H1 (cell line): ENCODE measurements at regions not wholly inside any gene's neighbourhood (a gene's known extent, or its start where the extent isn't known, plus 50 kb on each side); places are given as distances from the start of the nearest gene placed in this dataset.

Experiments
- CTCF ChIA-PET: fragments of 300-600 bp; sonication (Branson Sonifier 250); formaldehyde crosslinking; loops from one replicate; lab custom pipeline; 2021; ENCODE audit not compliant: partially characterized antibody; lab: Charles Lee
- POLR2A ChIA-PET: fragments of 300-600 bp; sonication (Branson Sonifier 250); formaldehyde crosslinking; loops from one replicate; lab custom pipeline; 2021; ENCODE audit warnings: inconsistent platforms; ENCODE audit not compliant: partially characterized antibody; lab: Charles Lee
- DNase-seq, 2 experiments: peaks; one replicate each; pipeline versions ENCODE4 v3.0.0 to v3.0.0-alpha.2; 2010 to 2022; ENCODE audit warnings: low spot score in 2 of 2, low read depth in 1 of 2, mixed read lengths in 1 of 2
- FAIRE-seq: peaks from 2 replicates; lab custom pipeline; 2011; peaks lifted over from hg19 to GRCh38; lab: Jason Lieb, UNC
- H2AFZ ChIP-seq: 2 replicates; pipeline ENCODE4 v1.8.1; 2012; ENCODE audit warnings: low read length, inconsistent platforms
- H2AK5ac ChIP-seq: 2 replicates; pipeline ENCODE4 v1.6.1; 2013; ENCODE audit warnings: low read depth, low read length
- H2BK120ac ChIP-seq: replicated peaks from 2 replicates; pipeline ENCODE3; 2013; ENCODE audit warnings: low read depth, low read length, inconsistent platforms
- H2BK12ac ChIP-seq: 2 replicates; pipeline ENCODE4 v1.6.1; 2013; ENCODE audit warnings: low read depth, low read length
- H2BK15ac ChIP-seq: 2 replicates; pipeline ENCODE4 v1.6.1; 2013; ENCODE audit warnings: low read length
- H2BK20ac ChIP-seq: 2 replicates; pipeline ENCODE4 v1.6.1; 2013; ENCODE audit warnings: low read length
- H2BK5ac ChIP-seq: 2 replicates; pipeline ENCODE4 v1.6.1; 2013; ENCODE audit warnings: low read depth, low read length
- H3K14ac ChIP-seq: 2 replicates; pipeline ENCODE4 v1.6.1; 2013; ENCODE audit warnings: inconsistent platforms; ENCODE audit not compliant: insufficient read length
- H3K18ac ChIP-seq: 2 replicates; pipeline ENCODE4 v1.6.1; 2013; ENCODE audit warnings: low read length; ENCODE audit errors: extremely low read depth
- H3K23ac ChIP-seq: 2 replicates; pipeline ENCODE4 v1.6.1; 2013; ENCODE audit warnings: inconsistent platforms; ENCODE audit not compliant: insufficient read length
- H3K23me2 ChIP-seq: 2 replicates; pipeline ENCODE4 v1.6.1; 2013; ENCODE audit warnings: low read depth, low read length
- H3K27ac ChIP-seq: 2 replicates; pipeline ENCODE4 v1.6.1; 2011; ENCODE audit warnings: low read depth, low read length, inconsistent platforms
- H3K27me3 ChIP-seq, 4 experiments: replicated peaks in 1 of 4; 1 replicate in 1 of 4; 2 replicates in 3 of 4; pipeline versions ENCODE4 v1.6.1 to v1.8.1; 2011 to 2013; ENCODE audit warnings: low read length in 3 of 4, mild to moderate bottlenecking in 3 of 4, inconsistent platforms in 2 of 4, mixed read lengths in 2 of 4, moderate library complexity in 1 of 4; ENCODE audit not compliant: control insufficient read depth in 3 of 4, insufficient read depth in 3 of 4; ENCODE audit errors: extremely low read depth in 1 of 4
- H3K36me3 ChIP-seq, 4 experiments: 2 replicates each; pipeline versions ENCODE4 v1.6.1 to v1.8.1; 2011 to 2013; ENCODE audit warnings: mild to moderate bottlenecking in 4 of 4, low read length in 3 of 4, moderate library complexity in 2 of 4, control low read depth in 1 of 4, inconsistent platforms in 1 of 4; ENCODE audit not compliant: insufficient read depth in 4 of 4, control insufficient read depth in 2 of 4
- H3K4ac ChIP-seq: replicated peaks from 2 replicates; pipeline ENCODE3; 2013; ENCODE audit warnings: low read length, low read depth, mixed read lengths, inconsistent platforms; ENCODE audit not compliant: insufficient read length
- H3K4me1 ChIP-seq, 4 experiments: replicated peaks in 1 of 4; 1 replicate in 1 of 4; 2 replicates in 3 of 4; pipeline versions ENCODE4 v1.6.1 to v1.8.1; 2011 to 2013; ENCODE audit warnings: low read length in 3 of 4, inconsistent platforms in 2 of 4, mixed read lengths in 1 of 4; ENCODE audit not compliant: insufficient read depth in 4 of 4, control insufficient read depth in 3 of 4
- H3K4me2 ChIP-seq, 2 experiments: 2 replicates each; pipeline versions ENCODE4 v1.6.1 to v1.8.1; 2011 to 2013; ENCODE audit warnings: low read depth in 2 of 2, low read length in 2 of 2, control low read depth in 1 of 2, inconsistent platforms in 1 of 2, mild to moderate bottlenecking in 1 of 2; ENCODE audit not compliant: insufficient read depth in 1 of 2
- H3K4me3 ChIP-seq, 4 experiments: fragments of 200-600, 300-600 bp in 1 of 4; sonication (generic), shearing (Covaris generic), sonication (Bioruptor Twin) in 1 of 4; 2 replicates each; pipeline versions ENCODE4 v1.5.1 to v1.8.1; 2011 to 2016; ENCODE audit warnings: low read length in 4 of 4, low read depth in 3 of 4, control low read depth in 2 of 4, inconsistent platforms in 2 of 4, mild to moderate bottlenecking in 2 of 4, mixed read lengths in 1 of 4, moderate library complexity in 1 of 4; ENCODE audit not compliant: insufficient read depth in 2 of 4; ENCODE audit errors: extremely low read depth in 1 of 4
- H3K56ac ChIP-seq: replicated peaks from 2 replicates; pipeline ENCODE3; 2013; ENCODE audit warnings: low read depth, mild to moderate bottlenecking, mixed read lengths, low read length, inconsistent platforms; ENCODE audit not compliant: insufficient read length
- H3K79me1 ChIP-seq: 2 replicates; pipeline ENCODE4 v1.6.1; 2013; ENCODE audit warnings: low read depth, low read length, control low read depth
- H3K79me2 ChIP-seq, 2 experiments: 2 replicates each; pipeline versions ENCODE4 v1.6.1 to v1.8.1; 2012 to 2013; ENCODE audit warnings: low read length in 2 of 2, mild to moderate bottlenecking in 2 of 2, inconsistent platforms in 1 of 2; ENCODE audit not compliant: insufficient read depth in 2 of 2, control insufficient read depth in 1 of 2
- H3K9ac ChIP-seq, 4 experiments: replicated peaks in 1 of 4; 1 replicate in 1 of 4; 2 replicates in 3 of 4; pipeline versions ENCODE4 v1.6.1 to v1.8.1; 2011 to 2013; ENCODE audit warnings: low read depth in 3 of 4, low read length in 3 of 4, control low read depth in 2 of 4, mild to moderate bottlenecking in 2 of 4, moderate library complexity in 2 of 4, inconsistent platforms in 1 of 4; ENCODE audit errors: extremely low read depth in 1 of 4
- H3K9me3 ChIP-seq, 2 experiments: 2 replicates each; pipeline versions ENCODE4 v1.6.1 to v1.8.1; 2012 to 2013; ENCODE audit warnings: mild to moderate bottlenecking in 2 of 2, moderate library complexity in 2 of 2, control low read depth in 1 of 2, inconsistent platforms in 1 of 2, low read depth in 1 of 2, low read length in 1 of 2, mixed read lengths in 1 of 2; ENCODE audit not compliant: insufficient read depth in 2 of 2
- H4K20me1 ChIP-seq, 2 experiments: replicated peaks in 1 of 2; 2 replicates each; pipeline versions ENCODE3 to v1.8.1; 2011 to 2013; ENCODE audit warnings: inconsistent platforms in 2 of 2, low read length in 2 of 2, mild to moderate bottlenecking in 1 of 2; ENCODE audit not compliant: insufficient read depth in 2 of 2, control insufficient read depth in 1 of 2
- H4K5ac ChIP-seq: 2 replicates; pipeline ENCODE4 v1.6.1; 2013; ENCODE audit warnings: low read length, low read depth, mixed read lengths, inconsistent platforms; ENCODE audit not compliant: insufficient read length
- H4K8ac ChIP-seq: 2 replicates; pipeline ENCODE4 v1.8.0; 2013; ENCODE audit warnings: mild to moderate bottlenecking, moderate library complexity, low read length, inconsistent platforms; ENCODE audit not compliant: insufficient read depth; ENCODE audit errors: extremely low read depth
- H4K91ac ChIP-seq: replicated peaks from 2 replicates; pipeline ENCODE3; 2013; ENCODE audit warnings: low read length, mixed read lengths, inconsistent platforms; ENCODE audit not compliant: insufficient read length
- ATF2 ChIP-seq: IDR thresholded peaks from 2 replicates; pipeline ENCODE4 v1.6.1; 2012; ENCODE audit warnings: low read length, inconsistent platforms
- CHD2 ChIP-seq: IDR thresholded peaks from 2 replicates; pipeline ENCODE4 v1.6.1; 2012; ENCODE audit warnings: low read length, improper control_type of control experiment
- GABPA ChIP-seq: IDR thresholded peaks from 2 replicates; pipeline ENCODE4 v1.6.1; 2011; ENCODE audit warnings: mild to moderate bottlenecking, low read length, moderate library complexity, borderline replicate concordance; ENCODE audit not compliant: insufficient read depth
- GTF2F1 ChIP-seq: IDR thresholded peaks from 2 replicates; pipeline ENCODE4 v1.6.1; 2012; ENCODE audit warnings: low read depth, low read length, improper control_type of control experiment, borderline replicate concordance
- HDAC6 ChIP-seq: IDR thresholded peaks from one replicate; pipeline ENCODE4 v1.7.1; 2012; ENCODE audit warnings: low read depth, mild to moderate bottlenecking, inconsistent platforms, low read length, moderate library complexity
- KDM5A ChIP-seq: fragments of 200-600 bp; IDR thresholded peaks from 2 replicates; pipeline ENCODE4 v1.7.1; 2012; ENCODE audit warnings: mild to moderate bottlenecking, low read length, inconsistent platforms, mixed read lengths
- RAD21 ChIP-seq, 2 experiments: IDR thresholded peaks in 1 of 2; conservative IDR thresholded peaks in 1 of 2; 2 replicates each; pipeline ENCODE4 v1.6.1; 2011; ENCODE audit warnings: low read depth in 2 of 2, low read length in 2 of 2, improper control_type of control experiment in 1 of 2, inconsistent platforms in 1 of 2, mild to moderate bottlenecking in 1 of 2, moderate library complexity in 1 of 2
- RFX5 ChIP-seq: IDR thresholded peaks from 2 replicates; pipeline ENCODE4 v1.6.1; 2011; ENCODE audit warnings: low read depth, low read length, improper control_type of control experiment, borderline replicate concordance
- RNF2 ChIP-seq: fragments of 200-900, 300-1000 bp; sonication (generic); IDR thresholded peaks from 2 replicates; pipeline ENCODE4 v1.7.1; 2016; ENCODE audit warnings: borderline replicate concordance, low read depth, mild to moderate bottlenecking, antibody characterized with exemption, low read length; ENCODE audit not compliant: poor library complexity, severe bottlenecking; ENCODE audit errors: missing control alignments
- SIRT6 ChIP-seq: IDR thresholded peaks from one replicate; pipeline ENCODE4 v1.7.1; 2012; ENCODE audit warnings: low read length, inconsistent platforms
- SP2 ChIP-seq: IDR thresholded peaks from 2 replicates; pipeline ENCODE4 v1.6.1; 2012; ENCODE audit warnings: mild to moderate bottlenecking, low read length, inconsistent platforms
- SP4 ChIP-seq: IDR thresholded peaks from 2 replicates; pipeline ENCODE4 v1.6.1; 2012; ENCODE audit warnings: low read length, inconsistent platforms
- SRF ChIP-seq: IDR thresholded peaks from 2 replicates; pipeline ENCODE4 v1.6.1; 2011; ENCODE audit warnings: mild to moderate bottlenecking, low read depth, low read length, moderate library complexity
- SUZ12 ChIP-seq: fragments of 200-600 bp; sonication (generic); IDR thresholded peaks from 2 replicates; pipeline ENCODE4 v1.6.1; 2012; ENCODE audit warnings: mild to moderate bottlenecking, inconsistent platforms, low read length, moderate library complexity, mixed read lengths
- WGBS, 2 experiments: shearing (Covaris generic) in 1 of 2; methylation state at CpG; one replicate each; pipeline versions ENCODE4 v1.1.6 to v1.1.7; 2013 to 2015; ENCODE audit warnings: low lambda C conversion rate in 2 of 2, mixed read lengths in 2 of 2, inconsistent platforms in 1 of 2, low coverage in 1 of 2, missing lambda C conversion rate in 1 of 2; ENCODE audit not compliant: insufficient replicate concordance in 2 of 2, insufficient coverage in 1 of 2, insufficient read length in 1 of 2; ENCODE audit errors: extremely low coverage in 1 of 2, missing lambda C conversion rate in 1 of 2; 5-methylcytosine and 5-hydroxymethylcytosine counted together

DNA sequence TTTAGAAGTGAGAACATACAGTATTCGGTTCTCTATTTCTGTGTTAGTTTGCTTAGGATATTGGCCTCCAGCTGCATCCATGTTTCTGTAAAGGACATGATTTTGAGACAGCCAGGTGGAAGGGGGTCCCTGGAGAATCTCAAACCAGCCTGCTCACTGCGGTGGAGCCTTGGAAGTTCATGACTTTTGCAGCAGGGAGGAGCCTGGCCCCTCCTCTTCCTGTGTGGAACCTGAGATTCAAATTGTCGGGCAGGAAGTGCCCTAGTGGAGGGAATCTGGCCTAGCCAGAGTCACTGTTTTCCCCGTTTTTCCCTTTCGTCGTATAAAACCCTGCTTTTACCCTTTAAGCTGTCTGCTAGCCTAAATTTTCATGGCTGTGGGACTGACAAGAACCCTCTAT lies 762.6 kb downstream of the PCDH18 start:
- WGBS, 2 experiments: 86% methylated on average over 6 of the region's 6 CpGs; no CpG with 5 or more reads in 1 of the 2 experiments
- no peak overlapping the region for H2BK15ac ChIP-seq
- H3K9me3 ChIP-seq: no peaks in the 10 kb centered on the region; a peak in 1 of 4 replicates
- TF ChIP-seq SRF (no peak), RAD21 (IDR thresholded peaks at IDR 0.05 in 1 of 2, conservative IDR thresholded peaks at IDR 0.05 in 1 of 2; ENCODE audit: low read depth in 2 of 2, low read length in 2 of 2) (no peak), KDM5A (no peak), RFX5 (no peak), SUZ12 (no peak), GTF2F1 (no peak), ATF2 (no peak), GABPA (no peak), CHD2 (no peak), HDAC6 (no peak), SP2 (no peak), RNF2 (no peak), SIRT6 (no peak), SP4 (no peak)

More for the DNA sequence above, 762.6 kb downstream of the PCDH18 start:
- no peak overlapping the region for H2BK20ac ChIP-seq
- no peak overlapping the region for H3K4ac ChIP-seq
- no peaks in the 10 kb centered on the region for H3K79me1 ChIP-seq
- no peak for FAIRE-seq
- no peaks in the 10 kb centered on the region for H4K20me1 ChIP-seq
- no peak overlapping the region for H2BK120ac ChIP-seq
- H3K23ac ChIP-seq: no peak overlapping the region
- no peak overlapping the region for H3K4me3 ChIP-seq
- no peak overlapping the region for H2AK5ac ChIP-seq
- H4K8ac ChIP-seq: no peak overlapping the region
- ChIA-PET CTCF (no interaction called here), POLR2A (no interaction called here)
- H3K36me3 ChIP-seq: no peaks in the 10 kb centered on the region
- H3K27me3 ChIP-seq: no peaks in the 10 kb centered on the region
- H3K79me2 ChIP-seq: no peaks in the 10 kb centered on the region
- no peak overlapping the region for H3K18ac ChIP-seq
- H3K14ac ChIP-seq: no peak overlapping the region
- no peak for DNase-seq
- no peak overlapping the region for H2BK12ac ChIP-seq
- H3K4me2 ChIP-seq: no peak overlapping the region
- no peak overlapping the region for H4K5ac ChIP-seq
- no peaks in the 10 kb centered on the region for H3K23me2 ChIP-seq
- no peak overlapping the region for H2BK5ac ChIP-seq
- H3K9ac ChIP-seq: no peak overlapping the region
- H3K27ac ChIP-seq: no peak overlapping the region
- H2AFZ ChIP-seq: no peak overlapping the region
- no peaks in the 10 kb centered on the region for H3K4me1 ChIP-seq
- H3K56ac ChIP-seq: no peak overlapping the region
- H4K91ac ChIP-seq: no peak overlapping the region
